NCI-H2196 (cell line): ENCODE measurements at regions not wholly inside any gene's neighbourhood (a gene's known extent, or its start where the extent isn't known, plus 50 kb on each side); places are given as distances from the start of the nearest gene placed in this dataset.
"Not testable (repeated sequence)": the region's sequence is repeated elsewhere in the genome, so short reads cannot be mapped to it uniquely, and the experiment has no call there.

Experiments used
- DNase-seq: peaks from one replicate; lab custom pipeline; 2025; ENCODE audit not compliant: unreplicated experiment; lab: John Stamatoyannopoulos, UW

- DNase-seq = no peak
Measured at GRCh38 chr11:115659061-115659963, 155.1 kb upstream of the CADM1 start.

- DNase-seq = no peak
Measured at GRCh38 chr11:115657586-115657985, 153.4 kb upstream of the CADM1 start.

- no peak for DNase-seq
Measured at GRCh38 chr11:115656669-115657068, 152.5 kb upstream of the CADM1 start.

GRCh38 chr11:115656041-115656440 lies 151.8 kb upstream of the CADM1 start:
- DNase-seq = no peak

- no peak for DNase-seq
Measured at GRCh38 chr11:115654792-115655191, 150.6 kb upstream of the CADM1 start.

- no peak for DNase-seq
Measured at GRCh38 chr11:115653926-115654325, 149.7 kb upstream of the CADM1 start.

- no peak for DNase-seq
Measured at GRCh38 chr11:115653076-115653475, 148.9 kb upstream of the CADM1 start.

GRCh38 chr11:115652496-115652895 lies 148.3 kb upstream of the CADM1 start:
- DNase-seq = no peak

- no peak for DNase-seq
Measured at GRCh38 chr11:115652094-115652493, 147.9 kb upstream of the CADM1 start.

GRCh38 chr11:115649461-115649860 lies 145.2 kb upstream of the CADM1 start:
- DNase-seq = no peak

GRCh38 chr11:115645631-115646317 lies 141.6 kb upstream of the CADM1 start:
- DNase-seq = no peak

- no peak for DNase-seq
Measured at GRCh38 chr11:115644856-115645255, 140.6 kb upstream of the CADM1 start.

GRCh38 chr11:115643549-115644270 lies 139.5 kb upstream of the CADM1 start:
- no peak for DNase-seq

- no peak for DNase-seq
Measured at GRCh38 chr11:115642660-115643059, 138.4 kb upstream of the CADM1 start.

GRCh38 chr11:115637599-115638241 lies 133.5 kb upstream of the CADM1 start:
- no peak for DNase-seq

- no peak for DNase-seq
Measured at GRCh38 chr11:115636753-115637527, 132.7 kb upstream of the CADM1 start.

- not testable (repeated sequence) for DNase-seq
Measured at GRCh38 chr11:115633977-115634376, 129.8 kb upstream of the CADM1 start.

GRCh38 chr11:115632061-115632460 lies 127.8 kb upstream of the CADM1 start:
- DNase-seq = no peak

GRCh38 chr11:115631609-115632008 lies 127.4 kb upstream of the CADM1 start:
- no peak for DNase-seq

- no peak for DNase-seq
Measured at GRCh38 chr11:115630214-115630613, 126.0 kb upstream of the CADM1 start.
